NCI-H748 (cell line): ENCODE measurements at regions not wholly inside any gene's neighbourhood (a gene's known extent, or its start where the extent isn't known, plus 50 kb on each side); places are given as distances from the start of the nearest gene placed in this dataset.
A peak's percentile ranks its signal among the peaks of the same experiment; 100 is the strongest.

Experiments
- DNase-seq: peaks from one replicate; lab custom pipeline; 2025; ENCODE audit not compliant: unreplicated experiment; lab: John Stamatoyannopoulos, UW

GRCh38 chr22:42217752-42218280 lies 52.6 kb downstream of the TCF20 start:
- no peak for DNase-seq

DNA sequence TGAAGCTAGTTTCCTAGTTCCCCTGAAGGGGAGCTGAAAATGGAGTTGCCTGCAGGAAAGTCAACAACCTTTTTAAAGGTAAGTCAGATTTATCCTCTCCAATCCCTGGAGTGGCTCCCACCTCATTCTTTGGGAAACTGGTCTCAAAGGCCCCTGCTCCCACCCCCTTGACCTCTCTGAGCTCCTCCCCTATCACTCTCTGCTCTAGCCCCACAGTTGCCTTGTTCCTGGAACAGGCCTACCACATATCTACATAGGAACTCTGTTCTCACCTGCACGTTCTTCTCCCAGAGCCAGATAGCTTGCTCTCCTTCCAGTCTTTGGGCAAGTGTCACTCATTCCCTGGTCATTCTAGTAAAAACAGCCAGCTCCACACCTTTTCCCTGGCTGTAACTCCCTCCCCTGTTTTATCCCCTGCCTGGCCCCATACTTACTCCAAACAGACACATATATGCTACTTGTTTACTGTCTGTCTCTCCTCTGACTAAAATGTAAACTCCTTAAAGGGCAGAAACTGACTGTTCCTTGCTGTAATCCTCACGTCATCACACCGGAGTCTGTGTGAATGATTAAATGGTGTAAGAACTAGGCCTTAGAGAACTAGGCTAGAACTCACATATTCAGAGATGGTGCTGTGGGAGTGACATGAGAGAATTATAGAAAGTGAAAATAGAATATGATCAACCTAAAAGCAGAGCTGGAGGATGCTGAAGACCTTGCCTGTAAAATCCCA lies 53.3 kb downstream of the TCF20 start:
- DNase-seq: no peak

DNA sequence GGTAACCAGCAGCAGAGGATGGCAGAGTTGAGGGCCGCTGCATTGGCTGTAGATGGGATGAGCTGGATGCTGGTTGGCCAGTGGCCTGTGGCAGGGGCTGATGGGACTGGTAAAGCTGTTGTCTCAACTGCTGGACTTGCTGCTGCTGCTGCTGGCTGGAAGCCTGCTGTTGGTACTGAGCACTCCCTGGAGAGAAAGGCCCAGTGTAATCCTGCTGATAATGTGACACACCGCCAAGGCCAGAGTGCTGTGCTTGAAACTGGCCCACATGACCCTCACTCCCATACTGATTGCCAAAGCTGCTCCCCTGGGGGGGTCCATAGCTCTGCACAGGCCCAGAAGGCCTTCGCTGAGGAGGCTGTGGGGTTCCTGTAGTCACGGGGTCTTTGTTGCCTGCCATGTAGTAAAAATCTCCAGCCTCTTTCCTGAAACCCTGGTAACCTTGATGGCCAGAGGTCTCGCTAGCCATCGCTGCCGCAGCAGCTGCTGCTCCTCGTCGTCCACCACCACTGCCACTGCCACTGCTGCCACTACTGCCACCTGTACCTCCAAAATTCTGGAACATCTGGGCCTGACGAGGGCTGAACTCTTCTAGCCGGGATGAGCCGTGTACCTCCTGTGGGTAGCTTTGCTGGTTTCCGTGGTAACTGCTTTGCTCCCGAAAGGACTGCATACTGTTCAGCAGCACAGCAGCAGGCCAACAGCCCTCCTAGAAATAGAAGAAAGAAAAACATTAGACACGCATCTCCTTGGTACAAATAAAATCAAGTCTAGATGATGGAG lies 55.6 kb downstream of the TCF20 start:
- DNase-seq: no peak

GRCh38 chr22:42208362-42208761 lies 62.1 kb downstream of the TCF20 start:
- DNase-seq: no peak

- DNase-seq: no peak
Observed at GRCh38 chr22:42207918-42208317, 62.5 kb downstream of the TCF20 start.

DNA sequence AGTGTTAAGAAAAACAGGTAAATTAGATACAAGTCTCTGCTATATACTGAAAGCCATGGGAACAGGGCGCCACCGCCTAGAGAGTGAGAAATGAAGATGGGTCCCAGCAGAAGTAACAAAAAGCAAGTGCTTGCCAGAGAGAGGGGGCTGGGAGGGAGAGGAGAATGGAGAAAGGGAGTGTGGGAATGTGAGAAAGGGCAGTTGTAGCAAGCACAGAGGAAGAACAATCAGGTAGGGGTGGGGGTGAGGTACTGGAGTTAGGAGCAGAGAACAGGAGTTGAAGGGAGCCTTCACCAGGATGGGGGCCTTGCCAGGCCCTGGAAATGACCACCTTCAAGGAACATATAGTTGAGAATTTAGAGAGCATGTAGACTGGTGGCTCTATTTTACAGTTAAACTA lies 66.8 kb downstream of the TCF20 start:
- no peak for DNase-seq

- DNase-seq: no peak
Observed at GRCh38 chr22:42202669-42203068, 67.8 kb downstream of the TCF20 start.

- DNase-seq: no peak
Observed at GRCh38 chr22:42202048-42202447, 68.4 kb downstream of the TCF20 start.

DNA sequence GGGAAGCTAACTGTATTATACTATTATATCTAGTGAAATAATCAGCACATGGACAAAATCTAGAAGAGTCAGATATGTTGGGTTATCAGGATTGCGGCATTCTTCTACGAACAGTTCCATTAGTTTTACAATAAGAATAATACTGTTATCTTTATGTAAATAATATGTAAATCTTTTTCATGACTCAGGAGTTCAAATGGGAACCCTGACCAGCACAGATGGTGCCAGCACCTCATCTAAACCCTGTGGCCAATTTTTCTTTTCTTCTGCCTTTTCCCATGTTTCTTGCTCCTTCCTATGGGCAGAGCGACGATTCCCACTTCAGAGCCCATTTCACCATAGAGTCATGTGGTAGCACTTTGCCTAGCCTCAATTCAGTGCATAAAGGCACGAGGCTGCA lies 68.4 kb upstream of the CYP2D6 start:
- no peak for DNase-seq

GRCh38 chr22:42198226-42198625 lies 67.6 kb upstream of the CYP2D6 start:
- DNase-seq: no peak

DNA sequence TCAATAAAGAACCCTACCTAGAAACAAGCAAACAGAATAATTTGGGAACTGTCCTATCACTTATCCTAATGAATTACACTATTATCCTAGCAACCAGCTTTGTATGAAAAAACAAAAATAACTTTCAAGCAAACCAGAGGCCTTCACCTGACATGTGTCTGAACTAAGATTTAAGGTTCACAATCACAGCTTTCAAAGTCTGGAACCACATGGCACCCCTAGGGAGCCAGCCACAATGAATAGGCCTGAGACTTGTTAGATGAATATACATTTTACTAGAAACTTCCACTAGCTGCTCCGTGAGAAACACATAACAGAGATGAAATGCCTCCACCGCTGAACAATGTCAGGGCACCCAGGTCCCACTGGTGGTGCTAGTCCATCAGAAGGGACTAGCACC lies 65.8 kb upstream of the CYP2D6 start:
- DNase-seq: no peak

GRCh38 chr22:42194953-42195352 lies 64.3 kb upstream of the CYP2D6 start:
- DNase-seq: no peak

DNA sequence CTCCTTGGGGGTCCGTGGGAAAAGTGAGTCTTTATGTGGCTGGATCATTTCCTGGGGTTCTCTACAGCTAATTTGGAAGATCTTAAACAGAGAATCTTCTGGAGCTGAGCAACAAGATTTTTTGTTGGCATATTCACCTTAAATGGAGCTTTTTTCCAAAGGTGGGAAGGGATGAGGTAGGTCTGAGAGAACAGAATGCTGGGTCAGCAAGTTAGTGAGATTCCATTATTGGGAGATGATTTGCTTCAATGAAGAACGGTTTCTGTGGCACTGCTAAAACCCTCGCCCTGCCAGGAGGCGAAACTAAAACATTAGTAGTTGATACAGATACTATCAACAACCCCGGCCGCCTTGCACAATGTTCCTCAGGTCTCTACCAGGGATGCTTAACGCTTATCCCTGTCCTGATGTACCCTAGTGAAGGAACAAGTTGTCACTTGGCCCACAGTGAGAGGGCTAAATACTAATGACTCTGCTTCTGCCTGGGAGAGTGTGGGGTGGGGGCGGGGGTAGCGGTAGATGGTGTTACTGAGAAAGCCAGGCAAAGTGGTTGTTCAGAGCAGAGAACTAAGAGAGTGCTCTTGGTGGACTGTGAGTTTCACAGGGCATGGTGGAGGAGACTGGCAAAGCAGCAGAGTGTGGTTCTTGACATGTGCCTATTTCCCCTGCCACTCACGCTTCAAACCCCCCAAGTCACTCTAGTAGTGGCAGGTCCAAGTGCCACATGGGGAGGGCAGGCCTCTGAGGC lies 63.7 kb upstream of the CYP2D6 start:
- no peak for DNase-seq

DNA sequence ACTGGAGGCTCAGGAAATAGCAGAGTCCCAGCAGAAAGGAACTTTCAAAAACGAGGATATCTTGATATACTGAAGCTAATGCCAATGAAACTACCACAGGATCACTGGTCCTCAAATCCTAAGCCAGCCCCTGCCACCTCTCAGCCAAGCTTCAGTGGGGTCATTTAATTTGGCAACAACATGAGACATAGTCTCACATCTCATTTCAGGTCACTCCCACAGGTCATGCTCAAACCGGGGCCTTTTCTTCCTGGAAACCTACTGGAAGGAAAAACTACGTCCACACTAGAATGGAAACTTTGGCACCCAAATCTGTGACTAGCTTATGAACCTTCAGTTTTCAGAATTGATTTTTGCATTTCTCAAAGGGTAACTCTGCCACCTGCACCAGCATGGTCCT lies 61.9 kb upstream of the CYP2D6 start:
- no peak for DNase-seq

- no peak for DNase-seq
Observed at GRCh38 chr22:42190274-42190673, 59.7 kb upstream of the CYP2D6 start.

DNA sequence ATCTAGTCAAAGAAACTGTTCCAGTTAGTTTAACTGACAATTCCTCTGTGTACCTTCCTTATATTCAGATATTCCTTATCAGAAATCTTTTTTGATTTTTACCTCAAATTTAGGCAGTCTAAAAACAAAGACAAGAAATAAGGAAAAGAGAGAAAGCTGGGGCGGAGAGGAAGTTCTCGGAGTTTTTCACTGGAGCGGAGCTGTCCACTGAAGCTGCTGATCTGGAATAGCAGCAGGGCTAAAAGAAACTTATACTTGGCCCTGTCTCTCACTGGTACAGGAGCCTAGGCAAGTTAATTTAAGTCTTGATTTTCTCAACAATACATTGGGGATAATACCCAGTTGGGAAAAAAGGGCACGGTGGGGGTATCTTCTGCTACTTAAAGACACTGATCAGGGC lies 59.2 kb upstream of the CYP2D6 start:
- DNase-seq: no peak

- no peak for DNase-seq
Observed at GRCh38 chr22:42188808-42189447, 58.3 kb upstream of the CYP2D6 start.

DNA sequence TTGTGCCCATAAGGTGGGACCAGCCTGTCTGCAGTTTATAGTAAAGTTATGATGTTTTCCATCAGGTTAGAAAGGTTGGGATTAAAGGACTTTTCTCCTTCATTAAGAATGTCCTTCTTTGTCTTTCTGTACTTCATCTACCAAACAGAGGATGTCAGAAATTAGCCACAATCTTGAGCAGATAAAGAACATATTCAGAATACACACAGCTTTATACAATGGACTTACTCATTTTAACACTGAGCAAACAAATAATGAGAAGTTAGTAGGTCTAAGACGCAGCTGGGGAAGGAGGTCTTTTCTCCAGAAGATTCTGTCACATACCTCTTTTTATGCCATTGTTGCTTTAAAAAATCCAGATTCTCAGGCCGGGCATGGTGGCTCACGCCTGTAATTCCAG lies 57.0 kb upstream of the CYP2D6 start:
- DNase-seq: no peak

GRCh38 chr22:42185915-42186439 lies 55.4 kb upstream of the CYP2D6 start:
- DNase-seq: peak; percentile 26

DNA sequence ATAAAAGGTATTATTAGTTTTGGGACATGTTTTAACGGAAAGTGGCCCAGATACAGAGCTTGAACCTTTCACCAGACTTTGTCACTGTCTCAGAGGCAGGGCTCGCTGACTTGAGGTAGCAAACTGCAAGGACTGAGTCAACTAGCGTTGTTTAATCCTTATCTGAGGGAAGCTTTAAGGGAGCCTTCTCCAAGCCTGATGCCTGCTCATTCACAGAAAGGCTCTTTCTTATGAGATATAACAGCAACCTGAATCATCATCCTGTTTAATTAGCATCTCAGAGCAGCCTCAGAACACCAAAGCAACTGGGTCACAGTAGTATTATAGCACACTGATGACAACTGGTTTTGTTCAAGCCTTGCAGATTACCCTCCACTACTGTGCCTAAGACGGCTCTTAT lies 54.2 kb upstream of the CYP2D6 start:
- no peak for DNase-seq
